PFSK-1 (cell line): ENCODE measurements at regions not wholly inside any gene's neighbourhood (a gene's known extent, or its start where the extent isn't known, plus 50 kb on each side); places are given as distances from the start of the nearest gene placed in this dataset.

Experiments used
- POLR2AphosphoS5 ChIP-seq: IDR thresholded peaks from 2 replicates; pipeline ENCODE4 v1.6.1; 2012; ENCODE audit warnings: low read depth, mild to moderate bottlenecking, control low read depth, low read length, moderate library complexity
- REST ChIP-seq, 2 experiments: IDR thresholded peaks; 2 replicates each; pipeline versions ENCODE4 v1.6.1 to v1.8.0; 2011 to 2012; ENCODE audit warnings: low read depth in 2 of 2, low read length in 2 of 2, control low read depth in 1 of 2, inconsistent platforms in 1 of 2, mild to moderate bottlenecking in 1 of 2, moderate library complexity in 1 of 2; ENCODE audit not compliant: insufficient read depth in 1 of 2
- SIN3A ChIP-seq: IDR thresholded peaks from 2 replicates; pipeline ENCODE4 v1.6.1; 2012; ENCODE audit warnings: mild to moderate bottlenecking, low read length, moderate library complexity, borderline replicate concordance; ENCODE audit not compliant: insufficient read depth
- TAF1 ChIP-seq: IDR thresholded peaks from 2 replicates; pipeline ENCODE4 v1.6.1; 2012; ENCODE audit warnings: low read length, control low read depth, borderline replicate concordance; ENCODE audit not compliant: insufficient read depth

GRCh38 chr4:62193761-62194160 is 993.6 kb downstream of the ADGRL3 start:
- TF ChIP-seq TAF1 (no peak), REST (IDR thresholded peaks at IDR 0.05; ENCODE audit: insufficient read depth in 1 of 2, low read depth in 2 of 2, low read length in 2 of 2) (no peak), POLR2AphosphoS5 (no peak), SIN3A (no peak)
